M059J (cell line): ENCODE measurements at regions not wholly inside any gene's neighbourhood (a gene's known extent, or its start where the extent isn't known, plus 50 kb on each side); places are given as distances from the start of the nearest gene placed in this dataset.
"Not testable (repeated sequence)": the region's sequence is repeated elsewhere in the genome, so short reads cannot be mapped to it uniquely, and the experiment has no call there.

Experiments used
- DNase-seq: peaks from one replicate; pipeline ENCODE4 v3.0.0-alpha.2; 2012; ENCODE audit warnings: low read depth

GRCh38 chr10:30197186-30197585 is 137.8 kb upstream of the JCAD start:
- no peak for DNase-seq

- not testable (repeated sequence) for DNase-seq
Observed at GRCh38 chr10:30196559-30196958, 137.2 kb upstream of the JCAD start.

GRCh38 chr10:30192846-30193608 is 133.6 kb upstream of the JCAD start:
- DNase-seq = no peak

GRCh38 chr10:30190577-30191552 is 131.5 kb upstream of the JCAD start:
- no peak for DNase-seq

- DNase-seq = no peak
Observed at GRCh38 chr10:30189238-30189580, 129.8 kb upstream of the JCAD start.

GRCh38 chr10:30188556-30189237 is 129.3 kb upstream of the JCAD start:
- DNase-seq = peak; percentile 12

- DNase-seq = no peak
Observed at GRCh38 chr10:30188101-30188500, 128.7 kb upstream of the JCAD start.

GRCh38 chr10:30187010-30187409 is 127.6 kb upstream of the JCAD start:
- no peak for DNase-seq

GRCh38 chr10:30186371-30186875 is 127.0 kb upstream of the JCAD start:
- peak; percentile 62 for DNase-seq

- peak; percentile 81 for DNase-seq
Observed at GRCh38 chr10:30185916-30186315, 126.5 kb upstream of the JCAD start.

- no peak for DNase-seq
Observed at GRCh38 chr10:30185341-30185740, 126.0 kb upstream of the JCAD start.

GRCh38 chr10:30184397-30185033 is 125.1 kb upstream of the JCAD start:
- DNase-seq = no peak

GRCh38 chr10:30183055-30183402 is 123.6 kb upstream of the JCAD start:
- DNase-seq = no peak

GRCh38 chr10:30182191-30183054 is 123.0 kb upstream of the JCAD start:
- peak; percentile 83 for DNase-seq

- DNase-seq = no peak
Observed at GRCh38 chr10:30178356-30178964, 119.1 kb upstream of the JCAD start.

GRCh38 chr10:30176776-30177533 is 117.6 kb upstream of the JCAD start:
- DNase-seq = no peak

- DNase-seq = peak; percentile 44
Observed at GRCh38 chr10:30176182-30176581, 116.8 kb upstream of the JCAD start.

GRCh38 chr10:30172673-30173072 is 113.3 kb upstream of the JCAD start:
- DNase-seq = no peak

- no peak for DNase-seq
Observed at GRCh38 chr10:30172091-30172490, 112.7 kb upstream of the JCAD start.

GRCh38 chr10:30171601-30172000 is 112.2 kb upstream of the JCAD start:
- no peak for DNase-seq
